D341Med (cell line): ENCODE measurements at regions not wholly inside any gene's neighbourhood (a gene's known extent, or its start where the extent isn't known, plus 50 kb on each side); places are given as distances from the start of the nearest gene placed in this dataset.

Experiments used
- DNase-seq: peaks from one replicate; pipeline ENCODE4 v3.0.0; 2012; ENCODE audit warnings: low spot score

GRCh38 chr12:78792052-78792698, 72.4 kb upstream of the SYT1 start:
- no peak for DNase-seq

GRCh38 chr12:78793491-78793890, 71.1 kb upstream of the SYT1 start:
- no peak for DNase-seq

GRCh38 chr12:78793982-78794381, 70.6 kb upstream of the SYT1 start:
- DNase-seq, result no peak

GRCh38 chr12:78795934-78796445, 68.6 kb upstream of the SYT1 start:
- no peak for DNase-seq

- DNase-seq, result no peak
Measured at GRCh38 chr12:78797196-78797931, 67.2 kb upstream of the SYT1 start.

- peak; percentile 72 for DNase-seq
Measured at GRCh38 chr12:78799649-78800048, 64.9 kb upstream of the SYT1 start.

GRCh38 chr12:78802593-78802992, 62.0 kb upstream of the SYT1 start:
- peak; percentile 58 for DNase-seq

GRCh38 chr12:78804262-78804661, 60.3 kb upstream of the SYT1 start:
- no peak for DNase-seq
